ENCODE measurements at regions not wholly inside any gene's neighbourhood (a gene's known extent, or its start where the extent isn't known, plus 50 kb on each side); places are given as distances from the start of the nearest gene placed in this dataset.
A peak's percentile ranks its signal among the peaks of the same experiment; 100 is the strongest.
"Not testable (repeated sequence)": the region's sequence is repeated elsewhere in the genome, so short reads cannot be mapped to it uniquely, and the experiment has no call there.

GRCh38 chrX:31014474-31014873 lies 57.4 kb downstream of the FTHL17 start:
- not testable (repeated sequence) for DNase-seq

GRCh38 chrX:31012509-31013025 lies 59.3 kb downstream of the FTHL17 start:
- no peak for DNase-seq

GRCh38 chrX:31007321-31007720 lies 64.5 kb downstream of the FTHL17 start:
- DNase-seq, result no peak

GRCh38 chrX:31006027-31006426 lies 65.8 kb downstream of the FTHL17 start:
- DNase-seq, result no peak

GRCh38 chrX:30997411-30997810 lies 74.4 kb downstream of the FTHL17 start:
- no peak for DNase-seq

GRCh38 chrX:30995705-30996104 lies 76.1 kb downstream of the FTHL17 start:
- no peak for DNase-seq

- no peak for DNase-seq
These were observed 76.7 kb downstream of the FTHL17 start for GRCh38 chrX:30995060-30995700.

- not testable (repeated sequence) for DNase-seq
These were observed 77.8 kb downstream of the FTHL17 start for GRCh38 chrX:30994018-30994417.

GRCh38 chrX:30992381-30992904 lies 79.4 kb downstream of the FTHL17 start:
- DNase-seq, result no peak

- DNase-seq, result no peak
These were observed 81.5 kb downstream of the FTHL17 start for GRCh38 chrX:30990361-30990760.

- no peak for DNase-seq
These were observed 89.4 kb downstream of the FTHL17 start for GRCh38 chrX:30982467-30982866.

GRCh38 chrX:30981968-30982367 lies 89.9 kb downstream of the FTHL17 start:
- DNase-seq, result no peak

GRCh38 chrX:30979271-30979670 lies 90.2 kb upstream of the TAB3 start:
- DNase-seq, result no peak

GRCh38 chrX:30975467-30975866 lies 86.4 kb upstream of the TAB3 start:
- DNase-seq, result no peak

GRCh38 chrX:30973784-30974427 lies 84.9 kb upstream of the TAB3 start:
- no peak for DNase-seq

- peak; percentile 38 for DNase-seq
These were observed 82.9 kb upstream of the TAB3 start for GRCh38 chrX:30971774-30972603.

- no peak for DNase-seq
These were observed 78.5 kb upstream of the TAB3 start for GRCh38 chrX:30967516-30967915.

- no peak for DNase-seq
These were observed 76.7 kb upstream of the TAB3 start for GRCh38 chrX:30965767-30966166.

GRCh38 chrX:30961387-30962174 lies 72.5 kb upstream of the TAB3 start:
- DNase-seq, result no peak

GRCh38 chrX:30957753-30958152 lies 68.7 kb upstream of the TAB3 start:
- no peak for DNase-seq

GRCh38 chrX:30955687-30956086 lies 66.6 kb upstream of the TAB3 start:
- DNase-seq, result no peak

GRCh38 chrX:30951003-30951402 lies 61.9 kb upstream of the TAB3 start:
- no peak for DNase-seq
